ENCODE measurements at regions not wholly inside any gene's neighbourhood (a gene's known extent, or its start where the extent isn't known, plus 50 kb on each side); places are given as distances from the start of the nearest gene placed in this dataset.

GRCh38 chr1:239446611-239447010 is 60.2 kb downstream of the CHRM3 start:
- ATAC-seq (ENCODE audit: insufficient read depth, low FRiP score) (no peak), DNase-seq (no peak)
- no peaks in the 10 kb centered on the region for H3K27me3 ChIP-seq (ENCODE audit: control insufficient read depth in 3 of 3, insufficient read depth in 3 of 3, low read length in 2 of 3)

DNA sequence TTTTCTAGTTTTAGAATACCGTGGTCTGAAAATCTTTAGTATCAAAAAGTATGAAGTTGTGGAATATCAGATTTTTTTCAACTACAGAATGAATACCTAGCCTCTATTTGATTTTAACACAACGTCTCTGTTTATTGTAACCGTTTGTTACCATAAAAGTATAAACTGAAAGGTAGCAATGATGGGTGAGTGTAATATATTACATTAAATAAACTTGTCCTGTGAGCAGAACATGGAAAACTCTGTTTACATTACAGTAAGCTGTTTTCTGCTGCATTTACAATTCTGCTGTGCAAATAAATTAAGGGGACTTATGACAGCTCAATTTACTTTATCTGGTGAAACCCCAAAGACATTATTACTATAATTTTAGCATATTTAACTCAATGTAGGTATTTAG is 62.5 kb downstream of the CHRM3 start:
- Histone ChIP-seq H3K4me3 (no peak overlapping the region), H3K9me3 (ENCODE audit: control insufficient read depth in 4 of 4, insufficient read depth in 3 of 4, low read length in 3 of 4) (no peaks in the 10 kb centered on the region), H3K27me3 (ENCODE audit: control insufficient read depth in 3 of 3, insufficient read depth in 3 of 3, low read length in 2 of 3) (no peaks in the 10 kb centered on the region), H3K36me3 (ENCODE audit: control insufficient read depth in 4 of 4, insufficient read depth in 4 of 4, low read length in 4 of 4) (no peaks in the 10 kb centered on the region), H3K27ac (ENCODE audit: low read depth in 1 of 2, low read length in 1 of 2) (no peak overlapping the region), H3K4me1 (ENCODE audit: control insufficient read depth in 5 of 5, insufficient read depth in 5 of 5, low read length in 5 of 5) (peaks cover 0 to 5% (median 0%) of the 10 kb centered on the region in 5 donors), H3K9ac (ENCODE audit: insufficient read depth in 1 of 2, low read length in 2 of 2) (no peak overlapping the region)
- 53 to 75% methylated on average over 3 of the region's 3 CpGs for WGBS, 2 donors
- DNase-seq (no peak), ATAC-seq (ENCODE audit: insufficient read depth, low FRiP score) (no peak)
- no peak for TF ChIP-seq CTCF (IDR thresholded peaks at IDR 0.05; ENCODE audit: control extremely low read depth, extremely low read depth)

More at GRCh38 chr1:239446611-239447010, 60.2 kb downstream of the CHRM3 start:
- H3K9ac ChIP-seq (ENCODE audit: insufficient read depth in 1 of 2, low read length in 2 of 2) = no peak overlapping the region
- H3K4me3 ChIP-seq = no peak overlapping the region
- no peaks in the 10 kb centered on the region for H3K36me3 ChIP-seq (ENCODE audit: control insufficient read depth in 4 of 4, insufficient read depth in 4 of 4, low read length in 4 of 4)
- no peak for TF ChIP-seq CTCF (IDR thresholded peaks at IDR 0.05; ENCODE audit: control extremely low read depth, extremely low read depth)
- H3K27ac ChIP-seq (ENCODE audit: low read depth in 1 of 2, low read length in 1 of 2) = no peak overlapping the region
- peaks cover 0 to 9% (median 0%) of the 10 kb centered on the region in 5 donors for H3K4me1 ChIP-seq (ENCODE audit: control insufficient read depth in 5 of 5, insufficient read depth in 5 of 5, low read length in 5 of 5)
- H3K9me3 ChIP-seq (ENCODE audit: control insufficient read depth in 4 of 4, insufficient read depth in 3 of 4, low read length in 3 of 4) = no peaks in the 10 kb centered on the region

DNA sequence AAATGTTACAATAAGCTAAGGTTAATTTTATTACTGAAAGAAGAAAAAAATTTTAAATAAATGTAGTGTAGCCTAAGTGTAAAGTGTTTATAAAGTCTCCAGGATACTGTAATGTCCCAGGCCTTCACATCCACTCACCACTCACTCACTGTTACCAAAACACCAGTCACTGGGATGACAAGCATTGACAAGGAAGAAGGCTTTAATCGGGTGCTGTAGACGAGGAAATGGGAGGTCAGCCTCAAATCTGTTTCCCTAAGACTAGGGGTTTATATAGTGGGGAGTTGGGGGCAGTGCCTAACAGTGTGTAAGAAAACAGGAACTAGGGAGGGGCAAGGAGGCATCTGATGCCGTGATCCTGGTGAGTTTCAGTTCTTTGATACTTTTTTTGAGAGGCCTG is 69.4 kb downstream of the CHRM3 start:
- ATAC-seq (ENCODE audit: insufficient read depth, low FRiP score) = no peak
- Histone ChIP-seq H3K36me3 (ENCODE audit: control insufficient read depth in 4 of 4, insufficient read depth in 4 of 4, low read length in 4 of 4) (no peaks in the 10 kb centered on the region), H3K27me3 (ENCODE audit: control insufficient read depth in 3 of 3, insufficient read depth in 3 of 3, low read length in 2 of 3) (no peaks in the 10 kb centered on the region), H3K4me3 (no peak overlapping the region), H3K4me1 (ENCODE audit: control insufficient read depth in 5 of 5, insufficient read depth in 5 of 5, low read length in 5 of 5) (no peaks in the 10 kb centered on the region), H3K9ac (ENCODE audit: insufficient read depth in 1 of 2, low read length in 2 of 2) (no peak overlapping the region), H3K9me3 (ENCODE audit: control insufficient read depth in 4 of 4, insufficient read depth in 3 of 4, low read length in 3 of 4) (no peaks in the 10 kb centered on the region), H3K27ac (ENCODE audit: low read depth in 1 of 2, low read length in 1 of 2) (no peak overlapping the region)
- 91 to 93% methylated on average over 3 of the region's 3 CpGs for WGBS, 2 donors
- no peak for TF ChIP-seq CTCF (IDR thresholded peaks at IDR 0.05; ENCODE audit: control extremely low read depth, extremely low read depth)
- DNase-seq = no peak

GRCh38 chr1:239456788-239457187 is 70.4 kb downstream of the CHRM3 start:
- DNase-seq = no peak
- Histone ChIP-seq H3K36me3 (ENCODE audit: control insufficient read depth in 4 of 4, insufficient read depth in 4 of 4, low read length in 4 of 4) (no peaks in the 10 kb centered on the region), H3K9ac (ENCODE audit: insufficient read depth in 1 of 2, low read length in 2 of 2) (no peak overlapping the region), H3K9me3 (ENCODE audit: control insufficient read depth in 4 of 4, insufficient read depth in 3 of 4, low read length in 3 of 4) (no peaks in the 10 kb centered on the region), H3K4me3 (no peak overlapping the region), H3K4me1 (ENCODE audit: control insufficient read depth in 5 of 5, insufficient read depth in 5 of 5, low read length in 5 of 5) (no peaks in the 10 kb centered on the region), H3K27ac (ENCODE audit: low read depth in 1 of 2, low read length in 1 of 2) (no peak overlapping the region), H3K27me3 (ENCODE audit: control insufficient read depth in 3 of 3, insufficient read depth in 3 of 3, low read length in 2 of 3) (no peaks in the 10 kb centered on the region)
- 92% methylated on average over 2 of the region's 2 CpGs for WGBS, 2 donors
- ATAC-seq (ENCODE audit: insufficient read depth, low FRiP score) = no peak
- no peak for TF ChIP-seq CTCF (IDR thresholded peaks at IDR 0.05; ENCODE audit: control extremely low read depth, extremely low read depth)

Data from lung (tissue), 11 donors.